Ovary (tissue), 3 donors: ENCODE measurements at regions not wholly inside any gene's neighbourhood (a gene's known extent, or its start where the extent isn't known, plus 50 kb on each side); places are given as distances from the start of the nearest gene placed in this dataset.

Experiments used
- CTCF ChIP-seq, 3 donors: fragments of 450-650 bp in 2 of 3; fragments of 200-600 bp in 1 of 3; IDR thresholded peaks; one replicate each; pipeline versions ENCODE4 v1.5.1 to v1.8.0; 2016 to 2022; ENCODE audit warnings: antibody characterized with exemption in 3 of 3, mild to moderate bottlenecking in 1 of 3
- EP300 ChIP-seq: sonication (generic); formaldehyde crosslinking; IDR thresholded peaks from one replicate; pipeline ENCODE4 v1.6.1; 2017; ENCODE audit warnings: antibody characterized with exemption
- POLR2A ChIP-seq: fragments of 450-650 bp; IDR thresholded peaks from one replicate; pipeline ENCODE4 v1.6.1; 2017; ENCODE audit warnings: antibody characterized with exemption, mild to moderate bottlenecking, moderate library complexity
- donor health status: DM: no; HTN: no; CAD: no.

GRCh38 chr2:71965530-71965929, 182.1 kb downstream of the CYP26B1 start:
- TF ChIP-seq CTCF (IDR thresholded peaks at IDR 0.05) (no peak), POLR2A (no peak), EP300 (no peak)
